ENCODE measurements at regions not wholly inside any gene's neighbourhood (a gene's known extent, or its start where the extent isn't known, plus 50 kb on each side); places are given as distances from the start of the nearest gene placed in this dataset.

- TF ChIP-seq GATA2 (IDR thresholded peaks at IDR 0.05; ENCODE audit: low read depth, low read length) (no peak), GATA3 (IDR thresholded peaks at IDR 0.05; ENCODE audit: low read depth, low read length) (no peak)
These were observed 148.1 kb downstream of the TRIML1 start for GRCh38 chr4:188287169-188287894.

All from SH-SY5Y (cell line).